Stomach (tissue), 4 donors: ENCODE measurements at regions not wholly inside any gene's neighbourhood (a gene's known extent, or its start where the extent isn't known, plus 50 kb on each side); places are given as distances from the start of the nearest gene placed in this dataset.

Experiments
- EP300 ChIP-seq: sonication (generic); formaldehyde crosslinking; IDR thresholded peaks from one replicate; pipeline ENCODE4 v1.6.1; 2017; ENCODE audit warnings: antibody characterized with exemption
- POLR2A ChIP-seq, 4 donors: fragments of 450-650 bp; IDR thresholded peaks; one replicate each; pipeline ENCODE4 v1.6.1; 2016; ENCODE audit warnings: antibody characterized with exemption in 4 of 4, control low read depth in 2 of 4, mild to moderate bottlenecking in 1 of 4, moderate library complexity in 1 of 4
- POLR2AphosphoS5 ChIP-seq, 3 donors: sonication (generic); formaldehyde crosslinking; IDR thresholded peaks; one replicate each; pipeline ENCODE4 v1.6.1; 2016; ENCODE audit warnings: antibody characterized with exemption in 3 of 3
- TF ChIP-seq, protein P1 (sequence below), 7 experiments: fragments of 450-650 bp in 4 of 7; fragments of 200-600 bp in 3 of 7; sonication (generic) in 3 of 7; IDR thresholded peaks; one replicate each; pipeline ENCODE4 v1.5.1; 2016 to 2019; ENCODE audit warnings: antibody characterized with exemption in 7 of 7, control low read depth in 2 of 7, mild to moderate bottlenecking in 1 of 7

DNA sequence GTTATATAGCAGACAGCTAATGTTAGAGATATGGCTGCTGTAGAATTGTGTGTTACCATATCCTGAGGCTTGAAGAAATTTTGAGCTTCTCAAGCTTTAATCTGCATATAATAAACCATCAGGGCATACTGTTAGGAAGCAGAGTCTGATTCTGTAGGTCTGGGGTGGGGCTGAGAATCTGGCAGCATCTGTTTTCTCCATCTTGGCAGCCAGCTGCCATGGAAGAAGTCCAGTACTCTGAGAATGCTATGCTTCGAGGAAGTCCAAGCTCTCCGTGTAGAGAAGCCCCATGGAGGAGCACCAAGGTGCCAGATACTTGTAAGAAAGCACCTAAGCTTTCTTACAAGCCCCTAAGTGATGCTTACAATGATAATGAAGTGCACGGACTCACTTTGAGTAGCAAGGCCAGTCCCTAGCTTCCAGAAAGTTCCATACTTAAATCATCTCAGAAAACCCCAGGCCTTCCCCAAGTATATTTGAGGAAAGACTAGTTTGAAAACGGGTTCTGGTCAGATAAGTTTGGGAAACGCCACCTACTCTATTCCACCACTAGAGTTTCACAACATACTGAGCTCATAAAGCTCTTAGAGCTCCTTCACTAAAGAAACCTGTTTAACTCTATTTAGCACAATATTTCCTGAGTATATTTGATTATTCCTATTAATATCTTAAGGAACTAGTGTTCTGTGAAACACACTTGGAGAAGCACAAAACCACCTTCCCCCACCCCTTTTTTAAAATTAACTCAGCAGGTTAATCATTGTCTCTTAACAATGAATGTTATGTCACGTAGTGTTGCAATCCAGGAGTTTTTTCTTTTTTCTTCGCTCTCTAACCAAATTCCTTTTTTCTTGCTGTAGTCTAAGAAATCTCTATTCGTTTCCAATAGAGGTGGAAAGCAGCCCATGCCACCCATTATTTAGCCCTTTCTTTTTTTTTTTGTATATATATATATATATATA, 59.9 kb upstream of the RASGRP1 start:
- TF ChIP-seq, protein P1, sequence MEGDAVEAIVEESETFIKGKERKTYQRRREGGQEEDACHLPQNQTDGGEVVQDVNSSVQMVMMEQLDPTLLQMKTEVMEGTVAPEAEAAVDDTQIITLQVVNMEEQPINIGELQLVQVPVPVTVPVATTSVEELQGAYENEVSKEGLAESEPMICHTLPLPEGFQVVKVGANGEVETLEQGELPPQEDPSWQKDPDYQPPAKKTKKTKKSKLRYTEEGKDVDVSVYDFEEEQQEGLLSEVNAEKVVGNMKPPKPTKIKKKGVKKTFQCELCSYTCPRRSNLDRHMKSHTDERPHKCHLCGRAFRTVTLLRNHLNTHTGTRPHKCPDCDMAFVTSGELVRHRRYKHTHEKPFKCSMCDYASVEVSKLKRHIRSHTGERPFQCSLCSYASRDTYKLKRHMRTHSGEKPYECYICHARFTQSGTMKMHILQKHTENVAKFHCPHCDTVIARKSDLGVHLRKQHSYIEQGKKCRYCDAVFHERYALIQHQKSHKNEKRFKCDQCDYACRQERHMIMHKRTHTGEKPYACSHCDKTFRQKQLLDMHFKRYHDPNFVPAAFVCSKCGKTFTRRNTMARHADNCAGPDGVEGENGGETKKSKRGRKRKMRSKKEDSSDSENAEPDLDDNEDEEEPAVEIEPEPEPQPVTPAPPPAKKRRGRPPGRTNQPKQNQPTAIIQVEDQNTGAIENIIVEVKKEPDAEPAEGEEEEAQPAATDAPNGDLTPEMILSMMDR (IDR thresholded peaks at IDR 0.05), result no peak
- TF ChIP-seq POLR2A (IDR thresholded peaks at IDR 0.05), result no peak
- TF ChIP-seq EP300, result no peak
- no peak for TF ChIP-seq POLR2AphosphoS5 (IDR thresholded peaks at IDR 0.05)
